ENCODE measurements at regions not wholly inside any gene's neighbourhood (a gene's known extent, or its start where the extent isn't known, plus 50 kb on each side); places are given as distances from the start of the nearest gene placed in this dataset.

DNA sequence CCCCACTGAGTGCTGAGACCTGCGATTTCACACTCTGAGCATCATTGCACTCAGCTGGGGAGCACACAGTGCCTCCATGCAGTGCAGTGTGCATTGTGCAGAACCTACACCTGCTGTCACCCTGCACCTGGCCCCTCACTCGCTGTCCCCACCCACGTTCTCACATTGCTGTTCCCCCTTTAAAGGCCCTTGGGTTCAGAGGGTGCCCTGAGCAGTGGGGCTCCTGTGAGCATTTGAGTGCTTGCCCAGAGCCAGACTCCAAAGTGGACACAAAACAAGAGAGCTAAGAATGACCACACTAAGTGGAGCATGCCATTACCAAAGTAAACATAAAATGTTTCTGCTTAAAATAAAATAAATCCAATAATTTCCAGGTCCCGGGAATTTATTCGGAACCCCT is 131.0 kb upstream of the CST7 start:
- Mint-ChIP-seq H3K4me1 (no peaks in the 10 kb centered on the region), H3K4me3 (no peak overlapping the region), H3K27me3 (ENCODE audit: low read depth in 2 of 2) (no peaks in the 10 kb centered on the region), H3K36me3 (no peaks in the 10 kb centered on the region), H3K9me3 (no peaks in the 10 kb centered on the region), H3K27ac (no peak overlapping the region)
- TF ChIP-seq, protein P1, sequence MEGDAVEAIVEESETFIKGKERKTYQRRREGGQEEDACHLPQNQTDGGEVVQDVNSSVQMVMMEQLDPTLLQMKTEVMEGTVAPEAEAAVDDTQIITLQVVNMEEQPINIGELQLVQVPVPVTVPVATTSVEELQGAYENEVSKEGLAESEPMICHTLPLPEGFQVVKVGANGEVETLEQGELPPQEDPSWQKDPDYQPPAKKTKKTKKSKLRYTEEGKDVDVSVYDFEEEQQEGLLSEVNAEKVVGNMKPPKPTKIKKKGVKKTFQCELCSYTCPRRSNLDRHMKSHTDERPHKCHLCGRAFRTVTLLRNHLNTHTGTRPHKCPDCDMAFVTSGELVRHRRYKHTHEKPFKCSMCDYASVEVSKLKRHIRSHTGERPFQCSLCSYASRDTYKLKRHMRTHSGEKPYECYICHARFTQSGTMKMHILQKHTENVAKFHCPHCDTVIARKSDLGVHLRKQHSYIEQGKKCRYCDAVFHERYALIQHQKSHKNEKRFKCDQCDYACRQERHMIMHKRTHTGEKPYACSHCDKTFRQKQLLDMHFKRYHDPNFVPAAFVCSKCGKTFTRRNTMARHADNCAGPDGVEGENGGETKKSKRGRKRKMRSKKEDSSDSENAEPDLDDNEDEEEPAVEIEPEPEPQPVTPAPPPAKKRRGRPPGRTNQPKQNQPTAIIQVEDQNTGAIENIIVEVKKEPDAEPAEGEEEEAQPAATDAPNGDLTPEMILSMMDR (IDR thresholded peaks at IDR 0.05): no peak
- no peaks in the 10 kb centered on the region for H3K4me1 ChIP-seq (ENCODE audit: control insufficient read depth, insufficient read depth, low read length)
- no peak for DNase-seq
- no peak overlapping the region for H3K27ac ChIP-seq (ENCODE audit: low read length)
- no peak for ATAC-seq
- H3K9me3 ChIP-seq (ENCODE audit: control insufficient read depth, insufficient read depth, low read length): peaks cover 2% of the 10 kb centered on the region
- intact Hi-C loops (cut with micrococcal nuclease): no loop called here
- H3K27me3 ChIP-seq (ENCODE audit: control insufficient read depth, insufficient read depth, low read length): no peaks in the 10 kb centered on the region
- H3K36me3 ChIP-seq (ENCODE audit: control insufficient read depth, insufficient read depth, low read length): no peaks in the 10 kb centered on the region
- 74% methylated on average over 5 of the region's 5 CpGs for WGBS (ENCODE audit: insufficient coverage)
- no peak overlapping the region for H3K4me3 ChIP-seq (ENCODE audit: low read length)

DNA sequence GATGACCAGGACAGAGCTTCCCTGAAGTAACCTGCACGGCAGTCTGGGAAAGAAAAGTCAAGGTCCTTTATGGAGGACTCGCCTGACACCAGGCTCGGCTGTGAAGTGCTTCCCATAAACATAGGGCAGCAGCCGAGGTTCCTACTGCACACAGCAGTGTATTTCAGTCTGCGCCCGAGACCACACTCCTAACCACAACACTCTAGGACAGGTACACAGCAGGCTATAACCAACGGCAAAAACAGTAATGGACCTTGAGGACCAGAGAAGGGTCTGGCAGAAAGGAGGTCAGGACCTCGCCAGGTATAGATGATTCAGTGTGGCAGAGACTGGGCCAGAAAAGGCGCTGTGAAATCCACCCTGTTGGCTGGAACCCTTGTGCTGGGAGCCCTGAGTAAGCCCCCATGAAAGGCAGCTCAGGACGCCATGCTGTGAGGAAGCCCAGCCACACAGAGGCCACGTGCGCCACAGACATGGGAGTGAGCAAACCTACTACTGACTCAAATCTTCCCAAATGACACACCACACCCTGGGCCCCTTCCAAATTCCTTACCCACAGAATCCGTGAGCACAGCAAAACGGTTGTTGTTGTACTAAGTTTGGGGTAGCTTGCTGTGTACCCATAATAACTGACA is 129.6 kb upstream of the CST7 start:
- Mint-ChIP-seq H3K4me1 (no peaks in the 10 kb centered on the region), H3K27ac (no peak overlapping the region), H3K27me3 (ENCODE audit: low read depth in 2 of 2) (no peaks in the 10 kb centered on the region), H3K9me3 (no peaks in the 10 kb centered on the region), H3K36me3 (no peaks in the 10 kb centered on the region), H3K4me3 (no peak overlapping the region)
- 79% methylated on average over 14 of the region's 14 CpGs for WGBS (ENCODE audit: insufficient coverage)
- H3K4me3 ChIP-seq (ENCODE audit: low read length): no peak overlapping the region
- H3K4me1 ChIP-seq (ENCODE audit: control insufficient read depth, insufficient read depth, low read length): no peaks in the 10 kb centered on the region
- H3K27ac ChIP-seq (ENCODE audit: low read length): no peak overlapping the region
- no peaks in the 10 kb centered on the region for H3K36me3 ChIP-seq (ENCODE audit: control insufficient read depth, insufficient read depth, low read length)
- peaks cover 2% of the 10 kb centered on the region for H3K9me3 ChIP-seq (ENCODE audit: control insufficient read depth, insufficient read depth, low read length)
- intact Hi-C loops (cut with micrococcal nuclease): no loop called here
- ATAC-seq (no peak), DNase-seq (no peak)
- H3K27me3 ChIP-seq (ENCODE audit: control insufficient read depth, insufficient read depth, low read length): no peaks in the 10 kb centered on the region
- TF ChIP-seq, protein P1 (IDR thresholded peaks at IDR 0.05): no peak

DNA sequence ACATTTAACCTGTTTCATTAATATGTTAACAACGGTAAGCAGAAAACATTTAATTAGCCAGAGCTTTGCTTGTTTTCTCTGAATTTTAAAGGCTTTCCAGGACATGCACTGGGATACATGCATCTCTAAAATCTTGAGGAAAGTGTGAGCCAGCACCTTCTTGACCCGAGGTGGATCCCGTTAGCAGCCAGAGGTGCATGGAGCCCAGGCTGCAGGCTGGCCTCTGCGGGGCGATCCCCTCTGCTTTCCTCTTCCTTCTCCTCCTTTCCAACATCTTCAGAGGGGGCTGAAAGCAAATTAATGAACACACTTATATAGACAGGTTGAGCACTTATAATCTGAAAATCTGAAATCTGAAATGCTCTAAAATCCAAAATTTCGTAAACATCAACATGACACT is 128.7 kb upstream of the CST7 start:
- Mint-ChIP-seq H3K4me1 (no peaks in the 10 kb centered on the region), H3K4me3 (no peak overlapping the region), H3K36me3 (no peaks in the 10 kb centered on the region), H3K27ac (no peak overlapping the region), H3K27me3 (ENCODE audit: low read depth in 2 of 2) (no peaks in the 10 kb centered on the region), H3K9me3 (no peaks in the 10 kb centered on the region)
- Histone ChIP-seq H3K4me1 (ENCODE audit: control insufficient read depth, insufficient read depth, low read length) (no peaks in the 10 kb centered on the region), H3K27ac (ENCODE audit: low read length) (no peak overlapping the region), H3K27me3 (ENCODE audit: control insufficient read depth, insufficient read depth, low read length) (no peaks in the 10 kb centered on the region), H3K36me3 (ENCODE audit: control insufficient read depth, insufficient read depth, low read length) (no peaks in the 10 kb centered on the region), H3K9me3 (ENCODE audit: control insufficient read depth, insufficient read depth, low read length) (peaks cover 2% of the 10 kb centered on the region), H3K4me3 (ENCODE audit: low read length) (no peak overlapping the region)
- 94% methylated on average over 5 of the region's 6 CpGs for WGBS (ENCODE audit: insufficient coverage)
- ATAC-seq (no peak), DNase-seq (no peak)
- intact Hi-C loops (cut with micrococcal nuclease): no loop called here
- TF ChIP-seq, protein P1 (IDR thresholded peaks at IDR 0.05): no peak

DNA sequence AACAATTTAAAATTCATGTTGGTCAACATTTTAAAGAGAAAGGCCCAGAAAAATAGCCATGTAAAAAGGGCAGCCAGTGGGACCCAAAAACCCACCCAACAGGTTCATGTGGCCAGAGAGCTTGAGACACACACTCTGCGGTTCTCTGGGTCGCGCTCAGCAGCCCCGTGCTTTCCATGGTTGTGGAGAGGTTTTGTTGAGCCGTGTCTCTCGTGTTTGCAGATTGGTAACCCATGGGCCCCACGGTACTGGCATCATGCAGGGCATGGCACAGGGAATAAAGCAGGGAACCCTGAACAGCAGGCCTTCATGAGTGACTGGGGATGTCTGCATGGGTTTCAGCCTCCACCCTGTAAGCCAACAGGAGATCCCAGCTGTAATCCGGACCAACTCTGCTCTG is 127.7 kb upstream of the CST7 start:
- ATAC-seq: no peak
- H3K27me3 ChIP-seq (ENCODE audit: control insufficient read depth, insufficient read depth, low read length): no peaks in the 10 kb centered on the region
- peaks cover 2% of the 10 kb centered on the region for H3K9me3 ChIP-seq (ENCODE audit: control insufficient read depth, insufficient read depth, low read length)
- H3K4me3 Mint-ChIP-seq: no peak overlapping the region
- H3K27me3 Mint-ChIP-seq (ENCODE audit: low read depth in 2 of 2): no peaks in the 10 kb centered on the region
- no peaks in the 10 kb centered on the region for H3K4me1 Mint-ChIP-seq
- no peak for DNase-seq
- H3K4me3 ChIP-seq (ENCODE audit: low read length): no peak overlapping the region
- H3K27ac ChIP-seq (ENCODE audit: low read length): no peak overlapping the region
- no peaks in the 10 kb centered on the region for H3K36me3 ChIP-seq (ENCODE audit: control insufficient read depth, insufficient read depth, low read length)
- TF ChIP-seq, protein P1 (IDR thresholded peaks at IDR 0.05): no peak
- no peaks in the 10 kb centered on the region for H3K9me3 Mint-ChIP-seq
- no peaks in the 10 kb centered on the region for H3K4me1 ChIP-seq (ENCODE audit: control insufficient read depth, insufficient read depth, low read length)
- WGBS (ENCODE audit: insufficient coverage): 95% methylated on average over 8 of the region's 8 CpGs
- intact Hi-C loops (cut with micrococcal nuclease): no loop called here
- no peak overlapping the region for H3K27ac Mint-ChIP-seq
- no peaks in the 10 kb centered on the region for H3K36me3 Mint-ChIP-seq
